ENCODE measurements at regions not wholly inside any gene's neighbourhood (a gene's known extent, or its start where the extent isn't known, plus 50 kb on each side); places are given as distances from the start of the nearest gene placed in this dataset.
A peak's percentile ranks its signal among the peaks of the same experiment; 100 is the strongest.

- TF ChIP-seq TRIM25 (IDR thresholded peaks at IDR 0.05; ENCODE audit: borderline replicate concordance): no peak
- TF ChIP-seq SRSF1 (IDR thresholded peaks at IDR 0.05; ENCODE audit: low read depth, low read length): no peak
- no peak for TF ChIP-seq FOXJ3 (CRISPR knock-in tag; IDR thresholded peaks at IDR 0.05)
- TF ChIP-seq ATF2 (CRISPR knock-in tag; IDR thresholded peaks at IDR 0.05): no peak
- TF ChIP-seq MAFK (IDR thresholded peaks at IDR 0.05; ENCODE audit: low read length): no peak
- TF ChIP-seq ID3 (CRISPR knock-in tag; IDR thresholded peaks at IDR 0.05): no peak
- TF ChIP-seq ID3 (tag; IDR thresholded peaks at IDR 0.05): no peak
- TF ChIP-seq BMI1 (IDR thresholded peaks at IDR 0.05; ENCODE audit: low read length): no peak
- TF ChIP-seq RBBP5 (IDR thresholded peaks at IDR 0.05; ENCODE audit: borderline replicate concordance, insufficient read depth, low read length, poor library complexity, severe bottlenecking): no peak
- TF ChIP-seq, protein P1, sequence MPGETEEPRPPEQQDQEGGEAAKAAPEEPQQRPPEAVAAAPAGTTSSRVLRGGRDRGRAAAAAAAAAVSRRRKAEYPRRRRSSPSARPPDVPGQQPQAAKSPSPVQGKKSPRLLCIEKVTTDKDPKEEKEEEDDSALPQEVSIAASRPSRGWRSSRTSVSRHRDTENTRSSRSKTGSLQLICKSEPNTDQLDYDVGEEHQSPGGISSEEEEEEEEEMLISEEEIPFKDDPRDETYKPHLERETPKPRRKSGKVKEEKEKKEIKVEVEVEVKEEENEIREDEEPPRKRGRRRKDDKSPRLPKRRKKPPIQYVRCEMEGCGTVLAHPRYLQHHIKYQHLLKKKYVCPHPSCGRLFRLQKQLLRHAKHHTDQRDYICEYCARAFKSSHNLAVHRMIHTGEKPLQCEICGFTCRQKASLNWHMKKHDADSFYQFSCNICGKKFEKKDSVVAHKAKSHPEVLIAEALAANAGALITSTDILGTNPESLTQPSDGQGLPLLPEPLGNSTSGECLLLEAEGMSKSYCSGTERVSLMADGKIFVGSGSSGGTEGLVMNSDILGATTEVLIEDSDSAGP (CRISPR knock-in tag; IDR thresholded peaks at IDR 0.05): no peak
- TF ChIP-seq, protein P2, sequence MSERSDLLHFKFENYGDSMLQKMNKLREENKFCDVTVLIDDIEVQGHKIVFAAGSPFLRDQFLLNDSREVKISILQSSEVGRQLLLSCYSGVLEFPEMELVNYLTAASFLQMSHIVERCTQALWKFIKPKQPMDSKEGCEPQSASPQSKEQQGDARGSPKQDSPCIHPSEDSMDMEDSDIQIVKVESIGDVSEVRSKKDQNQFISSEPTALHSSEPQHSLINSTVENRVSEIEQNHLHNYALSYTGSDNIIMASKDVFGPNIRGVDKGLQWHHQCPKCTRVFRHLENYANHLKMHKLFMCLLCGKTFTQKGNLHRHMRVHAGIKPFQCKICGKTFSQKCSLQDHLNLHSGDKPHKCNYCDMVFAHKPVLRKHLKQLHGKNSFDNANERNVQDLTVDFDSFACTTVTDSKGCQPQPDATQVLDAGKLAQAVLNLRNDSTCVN (CRISPR knock-in tag; IDR thresholded peaks at IDR 0.05): no peak
- no peak for TF ChIP-seq RFX1 (IDR thresholded peaks at IDR 0.05)
- TF ChIP-seq ZFP30 (CRISPR knock-in tag; IDR thresholded peaks at IDR 0.05; ENCODE audit: borderline replicate concordance): no peak
- TF ChIP-seq HNRNPH1 (optimal IDR thresholded peaks at IDR 0.05; ENCODE audit: low read depth, low read length): no peak
- TF ChIP-seq FIP1L1 (IDR thresholded peaks at IDR 0.05; ENCODE audit: low read depth, low read length, poor library complexity, severe bottlenecking): no peak
- TF ChIP-seq, protein P3, sequence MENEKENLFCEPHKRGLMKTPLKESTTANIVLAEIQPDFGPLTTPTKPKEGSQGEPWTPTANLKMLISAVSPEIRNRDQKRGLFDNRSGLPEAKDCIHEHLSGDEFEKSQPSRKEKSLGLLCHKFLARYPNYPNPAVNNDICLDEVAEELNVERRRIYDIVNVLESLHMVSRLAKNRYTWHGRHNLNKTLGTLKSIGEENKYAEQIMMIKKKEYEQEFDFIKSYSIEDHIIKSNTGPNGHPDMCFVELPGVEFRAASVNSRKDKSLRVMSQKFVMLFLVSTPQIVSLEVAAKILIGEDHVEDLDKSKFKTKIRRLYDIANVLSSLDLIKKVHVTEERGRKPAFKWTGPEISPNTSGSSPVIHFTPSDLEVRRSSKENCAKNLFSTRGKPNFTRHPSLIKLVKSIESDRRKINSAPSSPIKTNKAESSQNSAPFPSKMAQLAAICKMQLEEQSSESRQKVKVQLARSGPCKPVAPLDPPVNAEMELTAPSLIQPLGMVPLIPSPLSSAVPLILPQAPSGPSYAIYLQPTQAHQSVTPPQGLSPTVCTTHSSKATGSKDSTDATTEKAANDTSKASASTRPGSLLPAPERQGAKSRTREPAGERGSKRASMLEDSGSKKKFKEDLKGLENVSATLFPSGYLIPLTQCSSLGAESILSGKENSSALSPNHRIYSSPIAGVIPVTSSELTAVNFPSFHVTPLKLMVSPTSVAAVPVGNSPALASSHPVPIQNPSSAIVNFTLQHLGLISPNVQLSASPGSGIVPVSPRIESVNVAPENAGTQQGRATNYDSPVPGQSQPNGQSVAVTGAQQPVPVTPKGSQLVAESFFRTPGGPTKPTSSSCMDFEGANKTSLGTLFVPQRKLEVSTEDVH (IDR thresholded peaks at IDR 0.05; ENCODE audit: low read depth, partially characterized antibody): peak; percentile 73
- 0 out of 2 replicates have a peak, but pooled peaks have one; percentile 16 for TF ChIP-seq CTBP1 (IDR thresholded peaks at IDR 0.05; ENCODE audit: borderline replicate concordance)
Observed at GRCh38 chr14:95620659-95621059, 65.6 kb upstream of the TCL1B start (continued).

Data from K562 (cell line).